ENCODE measurements at regions not wholly inside any gene's neighbourhood (a gene's known extent, or its start where the extent isn't known, plus 50 kb on each side); places are given as distances from the start of the nearest gene placed in this dataset.
"Not testable (repeated sequence)": the region's sequence is repeated elsewhere in the genome, so short reads cannot be mapped to it uniquely, and the experiment has no call there.

- DNase-seq (ENCODE audit: low read depth) = peak; percentile 5
Observed at GRCh38 chr3:187473778-187474406, 105.7 kb downstream of the RTP4 start.

- not testable (repeated sequence) for DNase-seq (ENCODE audit: low read depth)
Observed at GRCh38 chr3:187466306-187466705, 98.1 kb downstream of the RTP4 start.

- no peak for DNase-seq (ENCODE audit: low read depth)
Observed at GRCh38 chr3:187465503-187465902, 97.3 kb downstream of the RTP4 start.

- no peak for DNase-seq (ENCODE audit: low read depth)
Observed at GRCh38 chr3:187464682-187465081, 96.5 kb downstream of the RTP4 start.

GRCh38 chr3:187458921-187459320 lies 90.7 kb downstream of the RTP4 start:
- DNase-seq (ENCODE audit: low read depth) = no peak

GRCh38 chr3:187458383-187458782 lies 90.2 kb downstream of the RTP4 start:
- DNase-seq (ENCODE audit: low read depth) = no peak

GRCh38 chr3:187456250-187456649 lies 88.1 kb downstream of the RTP4 start:
- no peak for DNase-seq (ENCODE audit: low read depth)

- no peak for DNase-seq (ENCODE audit: low read depth)
Observed at GRCh38 chr3:187454085-187454815, 86.1 kb downstream of the RTP4 start.

GRCh38 chr3:187450431-187451190 lies 82.4 kb downstream of the RTP4 start:
- DNase-seq (ENCODE audit: low read depth) = no peak

GRCh38 chr3:187448674-187449073 lies 80.5 kb downstream of the RTP4 start:
- no peak for DNase-seq (ENCODE audit: low read depth)

GRCh38 chr3:187447737-187448136 lies 79.6 kb downstream of the RTP4 start:
- DNase-seq (ENCODE audit: low read depth) = no peak

- DNase-seq (ENCODE audit: low read depth) = no peak
Observed at GRCh38 chr3:187445356-187445755, 77.2 kb downstream of the RTP4 start.

- no peak for DNase-seq (ENCODE audit: low read depth)
Observed at GRCh38 chr3:187434524-187434923, 66.3 kb downstream of the RTP4 start.

GRCh38 chr3:187430576-187430975 lies 62.4 kb downstream of the RTP4 start:
- DNase-seq (ENCODE audit: low read depth) = no peak
